ENCODE measurements at regions not wholly inside any gene's neighbourhood (a gene's known extent, or its start where the extent isn't known, plus 50 kb on each side); places are given as distances from the start of the nearest gene placed in this dataset.

- no peak for DNase-seq (ENCODE audit: low spot score)
These were observed 52.4 kb upstream of the TRIO start for GRCh38 chr5:14090755-14091154.

GRCh38 chr5:14090290-14090689, 52.9 kb upstream of the TRIO start:
- no peak for DNase-seq (ENCODE audit: low spot score)

- DNase-seq (ENCODE audit: low spot score): no peak
These were observed 53.9 kb upstream of the TRIO start for GRCh38 chr5:14089198-14089597.

GRCh38 chr5:14086261-14086660, 56.9 kb upstream of the TRIO start:
- DNase-seq (ENCODE audit: low spot score): no peak

- DNase-seq (ENCODE audit: low spot score): no peak
These were observed 60.2 kb upstream of the TRIO start for GRCh38 chr5:14082973-14083372.

GRCh38 chr5:14082523-14082922, 60.6 kb upstream of the TRIO start:
- DNase-seq (ENCODE audit: low spot score): no peak

GRCh38 chr5:14081791-14082190, 61.4 kb upstream of the TRIO start:
- no peak for DNase-seq (ENCODE audit: low spot score)

- no peak for DNase-seq (ENCODE audit: low spot score)
These were observed 64.4 kb upstream of the TRIO start for GRCh38 chr5:14078716-14079115.

GRCh38 chr5:14077501-14077900, 65.6 kb upstream of the TRIO start:
- no peak for DNase-seq (ENCODE audit: low spot score)

- no peak for DNase-seq (ENCODE audit: low spot score)
These were observed 66.6 kb upstream of the TRIO start for GRCh38 chr5:14076561-14076960.

- no peak for DNase-seq (ENCODE audit: low spot score)
These were observed 67.2 kb upstream of the TRIO start for GRCh38 chr5:14075937-14076336.

- no peak for DNase-seq (ENCODE audit: low spot score)
These were observed 71.7 kb upstream of the TRIO start for GRCh38 chr5:14071433-14071832.

GRCh38 chr5:14069021-14069420, 74.1 kb upstream of the TRIO start:
- no peak for DNase-seq (ENCODE audit: low spot score)

- no peak for DNase-seq (ENCODE audit: low spot score)
These were observed 75.0 kb upstream of the TRIO start for GRCh38 chr5:14068136-14068535.

- no peak for DNase-seq (ENCODE audit: low spot score)
These were observed 76.8 kb upstream of the TRIO start for GRCh38 chr5:14066326-14066725.

- DNase-seq (ENCODE audit: low spot score): no peak
These were observed 78.3 kb upstream of the TRIO start for GRCh38 chr5:14064841-14065240.

- DNase-seq (ENCODE audit: low spot score): no peak
These were observed 79.5 kb upstream of the TRIO start for GRCh38 chr5:14063691-14064090.

GRCh38 chr5:14063138-14063537, 80.0 kb upstream of the TRIO start:
- no peak for DNase-seq (ENCODE audit: low spot score)

GRCh38 chr5:14062178-14062577, 81.0 kb upstream of the TRIO start:
- DNase-seq (ENCODE audit: low spot score): no peak

GRCh38 chr5:14061106-14061505, 82.0 kb upstream of the TRIO start:
- no peak for DNase-seq (ENCODE audit: low spot score)

GRCh38 chr5:14060218-14060617, 82.9 kb upstream of the TRIO start:
- DNase-seq (ENCODE audit: low spot score): no peak

GRCh38 chr5:14059810-14060209, 83.3 kb upstream of the TRIO start:
- DNase-seq (ENCODE audit: low spot score): no peak

GRCh38 chr5:14057289-14057688, 85.9 kb upstream of the TRIO start:
- no peak for DNase-seq (ENCODE audit: low spot score)

GRCh38 chr5:14056039-14056438, 87.1 kb upstream of the TRIO start:
- no peak for DNase-seq (ENCODE audit: low spot score)

All from pons (tissue), 1 donor.